ENCODE measurements at regions not wholly inside any gene's neighbourhood (a gene's known extent, or its start where the extent isn't known, plus 50 kb on each side); places are given as distances from the start of the nearest gene placed in this dataset.

GRCh38 chr13:107866941-107867623 lies 348.3 kb downstream of the LIG4 start:
- no peak for DNase-seq (ENCODE audit: low spot score)
- H3K27me3 ChIP-seq (replicated peaks; ENCODE audit: insufficient read depth): no peaks in the 10 kb centered on the region
- no peak for ATAC-seq (ENCODE audit: insufficient number of reproducible peaks, low FRiP score, low read depth)
- no peaks in the 10 kb centered on the region for H3K36me3 ChIP-seq
- no peak overlapping the region for H3K27ac ChIP-seq
- H3K4me1 ChIP-seq (ENCODE audit: control insufficient read depth in 1 of 2, low read depth in 2 of 2): peaks cover 0 to 29% of the 10 kb centered on the region in 2 donors
- peak overlapping the region; percentile 66 for H3K4me3 ChIP-seq
- TF ChIP-seq CTCF (IDR thresholded peaks at IDR 0.05): no peak
- H3K9me3 ChIP-seq: no peaks in the 10 kb centered on the region

- Histone ChIP-seq H3K27me3 (replicated peaks; ENCODE audit: insufficient read depth) (no peaks in the 10 kb centered on the region), H3K27ac (no peak overlapping the region), H3K4me1 (ENCODE audit: control insufficient read depth in 1 of 2, low read depth in 2 of 2) (peaks cover 0 to 29% of the 10 kb centered on the region in 2 donors), H3K36me3 (no peaks in the 10 kb centered on the region), H3K9me3 (no peaks in the 10 kb centered on the region), H3K4me3 (peak overlapping the region; percentile 62)
- ATAC-seq (ENCODE audit: insufficient number of reproducible peaks, low FRiP score, low read depth) (no peak), DNase-seq (ENCODE audit: low spot score) (no peak)
- TF ChIP-seq CTCF (IDR thresholded peaks at IDR 0.05): no peak
Measured at GRCh38 chr13:107866032-107866940, 349.1 kb downstream of the LIG4 start.

- Histone ChIP-seq H3K27ac (no peak overlapping the region), H3K9me3 (no peaks in the 10 kb centered on the region), H3K36me3 (no peaks in the 10 kb centered on the region), H3K27me3 (replicated peaks; ENCODE audit: insufficient read depth) (no peaks in the 10 kb centered on the region), H3K4me3 (peak overlapping the region; percentile 62), H3K4me1 (ENCODE audit: control insufficient read depth in 1 of 2, low read depth in 2 of 2) (peaks cover 0 to 29% of the 10 kb centered on the region in 2 donors)
- ATAC-seq (ENCODE audit: insufficient number of reproducible peaks, low FRiP score, low read depth): no peak
- no peak for TF ChIP-seq CTCF (IDR thresholded peaks at IDR 0.05)
- no peak for DNase-seq (ENCODE audit: low spot score)
Measured at GRCh38 chr13:107865643-107866031, 349.7 kb downstream of the LIG4 start.

GRCh38 chr13:107865318-107865575 lies 350.1 kb downstream of the LIG4 start:
- Histone ChIP-seq H3K27ac (no peak overlapping the region), H3K4me3 (no peak overlapping the region), H3K4me1 (ENCODE audit: control insufficient read depth in 1 of 2, low read depth in 2 of 2) (peaks cover 0 to 29% of the 10 kb centered on the region in 2 donors), H3K27me3 (replicated peaks; ENCODE audit: insufficient read depth) (no peaks in the 10 kb centered on the region), H3K9me3 (no peaks in the 10 kb centered on the region), H3K36me3 (no peaks in the 10 kb centered on the region)
- no peak for DNase-seq (ENCODE audit: low spot score)
- no peak for ATAC-seq (ENCODE audit: insufficient number of reproducible peaks, low FRiP score, low read depth)
- no peak for TF ChIP-seq CTCF (IDR thresholded peaks at IDR 0.05)

GRCh38 chr13:107864543-107865317 lies 350.6 kb downstream of the LIG4 start:
- Histone ChIP-seq H3K4me1 (ENCODE audit: control insufficient read depth in 1 of 2, low read depth in 2 of 2) (peaks cover 0 to 29% of the 10 kb centered on the region in 2 donors), H3K27me3 (replicated peaks; ENCODE audit: insufficient read depth) (no peaks in the 10 kb centered on the region), H3K4me3 (no peak overlapping the region), H3K36me3 (no peaks in the 10 kb centered on the region), H3K27ac (no peak overlapping the region), H3K9me3 (no peaks in the 10 kb centered on the region)
- ATAC-seq (ENCODE audit: insufficient number of reproducible peaks, low FRiP score, low read depth) (no peak), DNase-seq (ENCODE audit: low spot score) (no peak)
- no peak for TF ChIP-seq CTCF (IDR thresholded peaks at IDR 0.05)
